ENCODE measurements at regions not wholly inside any gene's neighbourhood (a gene's known extent, or its start where the extent isn't known, plus 50 kb on each side); places are given as distances from the start of the nearest gene placed in this dataset.

GRCh38 chr2:2738276-2738675 is 407.2 kb upstream of the MYT1L start:
- H4K20me1 ChIP-seq (ENCODE audit: insufficient read depth, low read length): no peaks in the 10 kb centered on the region
- H3K4me1 ChIP-seq (ENCODE audit: control insufficient read depth, insufficient read depth, low read length): no peaks in the 10 kb centered on the region
- H2AK5ac ChIP-seq (ENCODE audit: low read depth, low read length): no peak overlapping the region
- no peak overlapping the region for H2AFZ ChIP-seq (replicated peaks; ENCODE audit: low read length, poor library complexity)
- dilution Hi-C loops (cut with HindIII; ENCODE audit: low sequenced_read_pairs, unreplicated experiment): no loop called here
- no peak overlapping the region for H3K9ac ChIP-seq (ENCODE audit: low read depth, low read length)
- H4K5ac ChIP-seq (ENCODE audit: low read depth, low read length): no peak overlapping the region
- no TSS peak for BruUV-seq (replicated peaks)
- no peak overlapping the region for H3K23ac ChIP-seq (ENCODE audit: low read depth, low read length)
- POLR2A ChIA-PET (ENCODE audit: unreplicated experiment): no interaction called here
- no peak overlapping the region for H2BK20ac ChIP-seq (ENCODE audit: low read depth, low read length)
- H3K9me3 ChIP-seq (ENCODE audit: control insufficient read depth, insufficient read depth, low read length): peaks cover 38% of the 10 kb centered on the region
- ATAC-seq (ENCODE audit: low read depth) (no peak), DNase-seq (no peak)
- 87% methylated on average over 3 of the region's 11 CpGs; no CpG with 5 or more reads in 1 of the 2 experiments for WGBS, 2 experiments (ENCODE audit: extremely low coverage in 2 of 2, insufficient read length in 1 of 2)
- no peak overlapping the region for H3K27ac ChIP-seq (ENCODE audit: insufficient read depth, low read length)
- H4K91ac ChIP-seq (ENCODE audit: insufficient read depth, low read depth, low read length): no peak overlapping the region
- in situ Hi-C loops (cut with MboI; ENCODE audit: low sequenced_read_pairs): no loop called here
- no peak overlapping the region for H2BK15ac ChIP-seq (ENCODE audit: low read depth, low read length)
- no peak overlapping the region for H3K4me2 ChIP-seq (ENCODE audit: low read depth, low read length)
- H3K27me3 ChIP-seq (ENCODE audit: control insufficient read depth, insufficient read depth, low read length): no peaks in the 10 kb centered on the region
- H3K9me1 ChIP-seq (ENCODE audit: insufficient read depth, low read length): no peaks in the 10 kb centered on the region
- intact Hi-C loops (cut with micrococcal nuclease): no loop called here
- H3K18ac ChIP-seq (ENCODE audit: low read depth, low read length): no peak overlapping the region
- H2AK9ac ChIP-seq (replicated peaks; ENCODE audit: low read depth, low read length, poor library complexity): no peak overlapping the region
- H3K36me3 ChIP-seq (ENCODE audit: control insufficient read depth, insufficient read depth, low read length): no peaks in the 10 kb centered on the region
- no peaks in the 10 kb centered on the region for H3K79me1 ChIP-seq (ENCODE audit: low read depth in 1 of 2, low read length in 2 of 2)
- no peak overlapping the region for H4K8ac ChIP-seq (ENCODE audit: low read depth in 2 of 2, low read length in 2 of 2)
- H3K14ac ChIP-seq (replicated peaks; ENCODE audit: low read depth, low read length): no peak overlapping the region
- H2BK5ac ChIP-seq (ENCODE audit: low read depth, low read length, poor library complexity, severe bottlenecking): no peak overlapping the region
- no peak for TF ChIP-seq MAZ (IDR thresholded peaks at IDR 0.05; ENCODE audit: borderline replicate concordance, low read depth, low read length)
- no peak for TF ChIP-seq FOS (IDR thresholded peaks at IDR 0.05; ENCODE audit: low read depth, low read length)
- no peak for TF ChIP-seq CHD1 (IDR thresholded peaks at IDR 0.05; ENCODE audit: low read depth, low read length)
- no peak for TF ChIP-seq BHLHE40 (IDR thresholded peaks at IDR 0.05; ENCODE audit: low read depth, low read length)
- no peak for TF ChIP-seq MAFK (IDR thresholded peaks at IDR 0.05; ENCODE audit: low read depth, low read length)
- no peak for TF ChIP-seq NFE2L2 (IDR thresholded peaks at IDR 0.05; ENCODE audit: low read depth, low read length)
- no peak for TF ChIP-seq USF2 (IDR thresholded peaks at IDR 0.05; ENCODE audit: low read depth, low read length)
- TF ChIP-seq MXI1 (IDR thresholded peaks at IDR 0.05; ENCODE audit: borderline replicate concordance, low read depth, low read length): no peak
- TF ChIP-seq POLR2A (IDR thresholded peaks at IDR 0.05; ENCODE audit: low read depth, low read length): no peak
- TF ChIP-seq SMC3 (IDR thresholded peaks at IDR 0.05; ENCODE audit: low read depth, low read length): no peak
- TF ChIP-seq RAD21 (IDR thresholded peaks at IDR 0.05; ENCODE audit: low read length): no peak
- no peak overlapping the region for H3K56ac ChIP-seq (ENCODE audit: extremely low read depth, insufficient read depth, low read length)
- no peak overlapping the region for H2BK120ac ChIP-seq (ENCODE audit: low read depth, low read length)
- H3K4me3 ChIP-seq (ENCODE audit: insufficient read depth, low read depth, low read length): no peak overlapping the region
- CTCF ChIA-PET: no interaction called here
- H3K4ac ChIP-seq (ENCODE audit: low read depth, low read length): no peak overlapping the region
